GM12873 (cell line): ENCODE measurements at regions not wholly inside any gene's neighbourhood (a gene's known extent, or its start where the extent isn't known, plus 50 kb on each side); places are given as distances from the start of the nearest gene placed in this dataset.

Experiments
- CTCF ChIP-seq: IDR thresholded peaks from 2 replicates; pipeline ENCODE4 v1.5.1; 2012; ENCODE audit warnings: low read depth, mild to moderate bottlenecking, moderate library complexity, low read length, control low read depth; ENCODE audit not compliant: insufficient read depth; ENCODE audit errors: missing control alignments

DNA sequence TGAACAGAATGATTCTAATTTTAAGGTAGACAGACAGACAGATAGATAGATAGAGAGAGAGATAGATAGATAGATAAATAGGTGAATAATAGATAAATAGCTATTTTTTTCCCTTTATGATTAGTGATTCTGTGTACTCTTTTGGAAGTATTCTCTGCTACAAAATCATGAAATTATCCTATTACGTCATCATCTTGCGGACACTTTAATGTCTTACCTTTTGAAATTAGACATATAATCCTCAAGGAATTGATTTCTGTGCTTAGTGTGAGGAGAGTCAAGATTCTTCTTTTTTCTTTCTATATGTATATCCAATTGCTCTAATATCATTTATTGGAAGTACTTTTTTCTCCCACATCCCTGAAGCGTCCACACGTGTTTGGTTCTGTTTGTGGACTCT is 215.2 kb downstream of the SCG2 start:
- no peak for TF ChIP-seq CTCF

- TF ChIP-seq CTCF, result no peak
Observed at GRCh38 chr2:223389624-223390023, 212.5 kb downstream of the SCG2 start.

DNA sequence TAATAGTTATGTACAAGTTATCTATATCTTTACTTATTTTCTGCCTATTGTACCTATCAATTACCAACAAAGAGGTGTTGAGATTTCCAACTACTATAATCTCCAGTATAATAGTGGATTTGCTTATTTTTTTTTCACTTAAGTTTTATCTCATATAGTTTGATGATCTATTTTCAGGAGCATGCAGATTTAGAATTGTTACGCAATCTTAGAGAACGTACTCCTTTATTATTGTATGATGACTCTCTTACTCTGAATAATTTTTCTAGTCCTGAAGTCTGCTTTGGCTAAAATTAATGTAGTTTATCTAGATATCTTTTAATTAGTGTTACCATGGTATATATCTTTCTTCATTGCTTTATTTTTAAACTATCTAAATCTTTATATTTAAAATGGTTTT is 205.2 kb downstream of the SCG2 start:
- no peak for TF ChIP-seq CTCF

- TF ChIP-seq CTCF, result no peak
Observed at GRCh38 chr2:223399357-223399957, 202.7 kb downstream of the SCG2 start.

- TF ChIP-seq CTCF, result no peak
Observed at GRCh38 chr2:223404616-223405015, 197.5 kb downstream of the SCG2 start.

GRCh38 chr2:223414646-223415045 is 187.5 kb downstream of the SCG2 start:
- TF ChIP-seq CTCF, result no peak

GRCh38 chr2:223415071-223415470 is 187.1 kb downstream of the SCG2 start:
- no peak for TF ChIP-seq CTCF
